NCI-H2107 (cell line): ENCODE measurements at regions not wholly inside any gene's neighbourhood (a gene's known extent, or its start where the extent isn't known, plus 50 kb on each side); places are given as distances from the start of the nearest gene placed in this dataset.

Experiments used
- DNase-seq: peaks from one replicate; lab custom pipeline; 2025; lab: John Stamatoyannopoulos, UW

DNA sequence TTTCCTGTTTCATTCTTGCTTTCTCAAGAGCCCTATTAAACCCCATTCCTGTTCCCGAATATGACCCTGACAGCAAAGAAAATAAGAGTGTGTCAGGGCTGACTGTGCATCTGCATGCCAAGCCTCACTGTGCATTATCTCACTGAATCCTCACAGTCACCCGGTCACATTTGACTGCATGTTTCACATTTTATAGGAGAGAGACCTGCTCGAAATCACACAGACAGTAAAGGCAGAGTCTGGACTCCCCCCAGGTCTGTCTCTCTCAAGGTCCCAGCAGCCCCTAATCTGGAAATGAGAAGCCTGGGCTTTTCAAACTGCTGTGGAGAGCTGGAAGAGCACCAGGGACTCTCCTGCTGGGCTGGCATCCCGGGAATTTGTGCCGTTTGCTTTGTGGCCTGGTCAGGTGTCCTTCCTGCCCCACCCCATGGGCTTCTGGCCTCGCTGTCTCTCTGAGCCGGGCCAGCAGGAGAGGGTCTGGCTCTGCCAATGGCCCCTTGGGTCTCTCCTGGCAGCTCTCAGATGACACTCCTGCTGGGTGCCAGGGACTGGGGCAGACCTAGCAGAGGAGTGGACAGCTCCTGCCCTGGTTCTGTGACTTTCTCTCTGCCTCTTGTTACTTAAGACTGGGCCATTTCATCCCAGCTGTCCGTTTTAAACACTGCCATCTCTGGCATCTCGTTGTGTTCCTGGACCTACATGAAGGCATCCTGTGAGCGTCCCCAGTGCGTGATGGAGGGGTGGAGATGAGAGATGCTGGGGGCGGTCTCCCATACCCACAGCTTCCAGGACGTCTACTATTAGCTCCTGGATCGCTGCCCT, 173.6 kb downstream of the ARHGAP12 start:
- no peak for DNase-seq

DNA sequence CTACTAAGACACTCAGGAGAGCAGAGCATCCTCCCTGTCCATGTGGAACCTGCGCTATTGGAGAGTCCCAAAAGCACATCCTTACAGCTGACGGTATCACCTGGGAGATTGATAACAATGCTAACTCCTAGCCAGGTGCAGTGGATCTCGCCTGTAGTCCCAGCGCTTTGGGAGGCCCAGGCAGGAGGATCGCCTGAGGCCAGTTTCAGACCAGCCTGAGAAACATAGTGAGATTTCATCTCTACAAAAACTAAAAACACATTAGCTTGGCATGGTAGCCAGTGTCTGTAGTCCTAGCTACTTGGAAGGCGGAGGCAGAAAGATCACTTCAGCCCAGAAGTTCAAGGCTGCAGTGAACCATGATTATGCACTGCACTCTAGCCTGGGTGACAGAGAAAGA, 174.9 kb downstream of the ARHGAP12 start:
- DNase-seq = no peak

DNA sequence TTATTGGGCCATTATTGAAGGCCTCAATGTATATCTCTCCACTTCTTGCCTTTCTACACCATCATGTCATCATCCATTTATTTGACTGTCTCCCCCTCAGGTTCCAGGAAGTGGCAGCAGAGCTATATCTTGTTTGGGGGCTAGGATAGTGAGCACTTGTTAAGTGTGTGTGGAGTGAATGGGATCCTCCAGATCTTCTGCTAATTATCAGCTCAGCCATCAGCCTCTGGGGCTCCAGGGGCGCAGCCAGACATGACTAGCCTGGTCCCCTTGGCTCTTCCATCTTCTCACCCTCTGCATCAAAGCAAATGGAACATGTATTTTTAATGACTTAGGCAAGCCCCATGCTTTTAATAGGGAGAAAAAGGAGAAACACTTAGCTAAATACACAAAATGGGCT, 176.5 kb downstream of the ARHGAP12 start:
- no peak for DNase-seq

DNA sequence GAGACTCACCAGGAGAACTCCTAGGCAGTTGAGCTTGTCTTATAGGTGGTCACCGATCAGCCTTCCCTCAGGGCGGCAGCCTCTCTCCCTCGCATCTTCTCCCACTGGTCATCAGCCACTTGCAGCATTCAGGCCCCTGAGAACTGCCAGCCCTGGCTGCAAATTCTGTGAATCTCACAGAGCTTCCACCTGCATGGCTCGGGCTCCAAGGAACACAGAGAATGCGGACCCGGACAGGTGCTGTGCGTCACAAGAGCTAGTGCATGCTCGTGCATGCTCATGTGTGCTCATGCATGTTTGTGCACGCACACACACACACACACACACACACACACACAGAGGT, 176.9 kb downstream of the ARHGAP12 start:
- no peak for DNase-seq

DNA sequence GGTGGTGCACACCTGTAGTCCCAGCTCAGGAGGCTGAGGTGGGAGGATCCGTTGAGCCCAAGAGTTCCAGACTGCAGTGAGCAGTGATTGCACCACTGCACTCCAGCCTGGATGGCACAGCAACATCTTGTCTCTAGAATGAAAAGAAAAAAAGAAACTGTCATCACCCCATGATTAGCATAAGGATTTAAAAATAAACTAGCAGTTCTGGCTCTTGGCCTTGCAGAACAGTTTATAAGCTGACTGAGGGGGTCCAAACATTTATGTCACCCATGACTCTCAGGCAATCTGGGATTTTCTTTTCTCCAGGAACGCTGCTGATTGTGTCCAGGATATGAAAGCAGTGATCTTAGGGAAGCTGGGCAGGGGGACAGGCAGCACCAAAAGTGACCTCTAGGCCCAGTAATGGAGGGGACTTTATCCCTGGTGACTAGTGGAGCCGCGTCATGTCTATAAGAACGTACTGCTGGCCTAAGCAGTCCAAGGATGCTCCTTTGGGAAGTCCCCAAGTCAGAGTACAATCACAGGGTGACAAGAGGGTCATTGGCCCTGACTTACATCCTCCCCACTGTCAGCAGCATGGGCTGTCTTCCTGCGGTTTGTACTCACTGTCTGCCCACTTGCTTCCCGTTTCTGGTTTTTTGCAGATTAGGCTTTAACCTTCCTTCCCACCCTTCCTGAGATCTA, 177.4 kb downstream of the ARHGAP12 start:
- no peak for DNase-seq

DNA sequence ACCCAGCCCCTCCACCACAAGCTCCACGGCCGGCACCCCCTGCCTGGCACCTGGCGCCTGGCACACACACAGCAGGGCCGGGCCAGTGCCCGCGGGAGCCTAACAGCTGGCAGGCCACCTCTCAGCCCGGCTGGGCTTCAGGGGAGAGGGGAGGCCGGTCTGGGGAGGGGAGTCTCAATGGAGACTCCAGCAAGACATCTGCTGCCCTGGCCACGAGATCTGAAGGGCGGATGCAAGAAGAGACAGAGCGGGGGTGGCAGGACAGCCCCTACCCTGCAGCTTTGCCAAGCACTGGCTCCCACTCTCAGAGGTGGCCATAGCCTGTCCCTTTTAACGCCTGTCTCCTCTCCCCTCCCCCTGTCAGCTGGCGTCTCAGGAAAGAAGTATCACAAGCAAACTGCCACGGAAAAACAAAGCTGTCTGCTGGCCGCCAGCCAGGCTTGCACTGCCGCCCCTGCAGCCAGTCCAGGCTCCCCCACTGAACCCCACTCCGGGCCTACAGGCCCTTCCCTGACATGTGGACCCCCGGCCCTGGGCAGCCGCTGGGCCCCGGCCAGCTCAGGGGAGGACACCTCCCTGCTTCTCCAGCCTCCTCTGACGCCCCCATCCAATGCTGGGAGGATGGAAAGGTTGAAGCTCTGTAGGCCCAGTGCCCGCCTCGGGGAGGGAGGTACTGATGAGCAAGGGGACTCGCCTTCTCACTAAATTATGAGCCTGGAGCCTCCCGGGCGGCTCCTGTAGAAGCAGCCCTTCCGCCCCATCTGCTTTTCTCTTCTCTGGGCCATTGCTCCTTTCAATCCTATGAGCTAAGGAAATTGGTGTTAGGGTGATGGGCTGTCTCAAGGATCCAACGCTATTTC, 178.4 kb downstream of the ARHGAP12 start:
- peak; percentile 4 for DNase-seq

DNA sequence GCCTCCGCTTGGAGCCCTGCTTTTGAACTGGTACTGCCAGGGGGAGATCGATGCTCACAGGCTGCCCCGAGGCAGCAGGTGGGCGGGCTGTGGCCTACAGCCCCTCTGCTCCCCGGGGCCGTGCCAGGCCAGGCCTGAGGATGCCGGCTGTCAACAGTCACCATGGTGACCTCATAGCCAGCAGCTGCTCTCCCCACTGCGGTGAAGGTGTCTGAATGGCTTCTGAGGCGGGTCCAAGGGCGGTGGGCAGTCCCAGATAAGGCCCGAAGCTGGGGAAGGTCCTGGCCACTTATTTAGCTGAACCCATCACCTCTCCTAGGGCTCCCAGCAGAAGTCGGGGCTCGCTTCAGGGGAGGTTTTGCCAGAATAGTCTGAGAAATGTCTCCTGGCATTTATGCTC, 179.3 kb downstream of the ARHGAP12 start:
- DNase-seq = no peak

DNA sequence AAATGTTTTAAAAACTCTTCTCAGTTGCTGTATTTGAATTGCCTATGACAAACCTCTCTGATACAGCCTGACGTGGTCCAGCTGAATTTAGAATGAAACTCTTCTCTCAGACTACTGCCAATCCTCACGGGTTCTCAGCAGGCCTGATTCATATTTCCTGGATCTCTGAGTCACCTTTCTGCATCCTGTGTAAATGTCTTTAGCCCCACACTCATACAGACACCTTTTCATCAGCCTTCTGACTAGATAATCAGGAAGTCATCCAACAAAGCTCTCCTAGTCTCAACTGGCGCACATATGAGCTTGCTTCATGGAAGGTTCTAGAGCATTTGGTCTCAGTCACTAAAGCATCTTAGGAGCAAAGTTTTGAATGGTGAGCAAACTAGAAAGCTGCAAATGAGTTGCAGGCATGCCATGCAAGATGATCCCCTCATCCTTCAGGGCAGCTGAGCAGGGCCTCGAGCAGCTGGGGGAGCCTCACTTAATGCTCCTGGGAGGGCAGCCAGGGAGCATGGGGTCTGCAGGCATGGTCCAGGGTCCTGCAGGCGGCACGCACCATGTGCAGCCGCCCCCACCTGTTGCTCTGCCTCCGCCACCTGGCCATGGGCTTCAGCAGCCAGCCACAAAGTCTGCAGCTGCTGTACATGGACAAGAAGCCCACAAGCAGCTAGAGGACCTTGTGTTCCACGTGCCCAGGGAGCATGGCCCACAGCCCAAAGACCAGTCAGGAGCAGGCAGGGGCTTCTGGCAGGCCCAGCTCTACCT, 182.8 kb downstream of the ARHGAP12 start:
- DNase-seq = no peak

DNA sequence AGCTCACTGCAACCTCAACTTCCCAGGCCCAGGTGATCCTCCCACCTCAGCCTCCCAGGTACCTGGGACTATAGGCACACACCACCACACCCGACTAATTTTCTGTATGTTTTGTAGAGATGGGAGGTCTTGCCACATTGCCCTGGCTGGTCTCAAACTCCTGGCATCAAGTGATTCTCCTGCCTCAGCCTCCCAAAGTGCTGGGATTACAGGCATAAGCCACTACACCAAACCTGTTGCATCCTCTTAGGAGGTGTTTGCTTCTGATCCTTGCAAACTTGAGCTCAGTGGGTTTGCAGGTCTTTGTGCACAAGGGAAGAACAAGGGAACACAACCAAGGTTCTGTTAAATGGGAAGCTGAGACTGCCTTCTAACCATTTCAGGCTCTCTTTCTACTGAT, 184.6 kb downstream of the ARHGAP12 start:
- no peak for DNase-seq

DNA sequence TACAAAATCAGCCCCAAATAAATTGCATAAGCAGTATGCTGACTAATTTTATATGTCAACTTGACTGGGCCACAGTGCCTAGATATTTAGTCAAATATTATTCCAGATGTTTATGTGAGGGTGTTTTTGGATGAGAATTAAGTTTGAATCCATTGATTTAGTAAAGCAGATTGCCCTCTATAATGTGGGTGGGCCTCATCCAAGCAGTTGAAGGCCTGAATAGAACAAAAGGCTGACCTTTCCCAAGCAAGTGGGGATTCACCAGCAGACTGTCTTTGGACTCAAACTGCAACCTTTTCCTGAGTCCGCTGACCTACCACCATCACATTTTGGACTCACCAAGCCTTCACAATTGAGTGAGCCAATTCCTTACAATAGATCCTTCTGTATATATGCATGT, 186.4 kb downstream of the ARHGAP12 start:
- no peak for DNase-seq

DNA sequence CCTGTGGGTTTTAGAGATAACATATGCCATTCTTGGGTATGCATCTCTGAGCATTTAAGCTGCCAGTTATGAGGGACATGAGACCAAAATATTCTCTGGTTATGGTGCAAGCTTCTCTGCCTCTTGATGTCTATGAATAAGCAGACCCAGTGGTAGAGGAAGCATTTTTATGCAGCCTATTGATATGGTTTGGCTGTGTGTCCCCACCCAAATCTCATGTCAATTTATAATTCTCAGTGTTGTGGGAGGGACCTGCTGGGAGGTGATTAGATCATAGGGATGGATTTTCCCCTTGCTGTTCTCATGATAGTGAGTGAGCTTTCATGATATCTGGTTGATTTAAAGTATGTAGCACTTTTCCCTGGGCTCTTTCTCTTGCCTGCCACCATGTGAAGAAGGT, 187.2 kb downstream of the ARHGAP12 start:
- no peak for DNase-seq

DNA sequence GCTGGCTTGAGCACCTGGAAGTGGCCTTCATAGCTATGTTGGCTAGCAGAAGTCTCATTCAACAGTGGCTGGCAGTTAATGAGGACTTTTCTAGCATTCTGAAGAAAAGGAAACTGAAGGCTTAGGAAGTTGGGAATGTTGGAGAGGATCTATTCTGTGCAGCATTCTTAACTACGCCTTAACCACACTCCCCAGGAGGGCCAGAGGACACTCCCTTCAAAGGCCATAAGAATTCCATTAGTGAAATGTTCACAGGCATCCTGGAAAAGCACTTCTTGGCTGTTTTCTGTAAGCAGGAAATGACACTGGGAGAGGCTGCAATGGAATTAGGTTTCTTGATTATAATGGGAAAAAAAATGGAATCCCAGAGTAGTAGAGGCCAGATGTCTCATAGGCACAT, 188.9 kb downstream of the ARHGAP12 start:
- DNase-seq = no peak

DNA sequence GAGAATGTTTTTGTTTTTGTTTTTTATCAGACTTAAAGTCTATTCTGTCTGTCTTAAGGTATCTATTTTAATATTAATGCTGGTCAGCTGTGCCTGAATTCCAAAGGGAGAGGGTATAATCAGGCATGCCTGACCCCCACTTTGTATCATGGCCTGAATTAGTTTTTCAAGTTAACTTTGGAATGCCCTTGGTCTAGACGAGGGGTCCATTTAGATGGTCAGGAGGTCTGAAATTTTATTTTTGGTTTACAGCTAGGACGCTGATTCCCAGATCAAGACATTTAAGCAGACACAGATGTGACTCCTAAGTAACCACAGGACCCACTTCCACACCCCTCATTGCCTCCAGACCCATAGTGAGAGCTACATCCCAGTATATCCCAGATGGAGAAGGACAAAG, 189.5 kb downstream of the ARHGAP12 start:
- DNase-seq = no peak

DNA sequence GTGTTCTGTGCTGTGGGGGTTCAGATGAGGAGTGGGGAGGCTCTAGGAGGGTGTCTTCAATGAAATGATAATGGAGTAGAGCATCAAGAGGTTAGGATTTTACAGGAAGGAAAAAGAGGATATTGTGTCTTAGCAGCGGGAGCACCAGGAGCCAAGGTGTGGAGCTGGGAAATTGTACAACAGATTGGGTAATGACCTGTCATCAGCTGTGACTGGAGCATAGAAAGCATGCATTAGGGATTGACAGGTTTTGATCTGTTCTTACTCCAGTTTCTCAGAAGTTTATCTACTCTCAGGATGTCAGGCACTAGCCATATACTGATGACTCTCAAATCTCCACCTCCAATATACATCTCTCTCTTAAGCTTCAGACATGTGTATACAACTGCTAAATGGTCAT, 196.9 kb downstream of the ARHGAP12 start:
- DNase-seq = no peak

DNA sequence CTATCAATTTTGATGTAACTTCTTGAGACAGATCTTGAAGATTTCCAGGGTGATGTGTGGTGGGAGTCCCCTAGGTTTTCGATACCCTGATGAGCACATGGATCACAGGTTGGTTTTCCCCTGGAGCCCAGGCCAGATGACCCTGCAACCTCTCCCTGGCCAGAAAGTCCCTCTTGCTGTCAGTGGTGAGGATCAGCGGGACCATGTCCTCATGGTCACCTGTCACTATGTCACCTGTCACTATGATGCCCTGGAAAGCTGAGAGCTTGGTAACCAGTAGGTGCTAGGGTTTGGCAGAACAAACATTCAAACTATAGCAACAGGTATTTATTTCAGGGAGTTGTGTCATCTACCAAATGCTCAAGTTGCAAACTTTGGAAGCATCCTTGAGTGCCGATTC, 197.9 kb downstream of the ARHGAP12 start:
- DNase-seq = no peak

DNA sequence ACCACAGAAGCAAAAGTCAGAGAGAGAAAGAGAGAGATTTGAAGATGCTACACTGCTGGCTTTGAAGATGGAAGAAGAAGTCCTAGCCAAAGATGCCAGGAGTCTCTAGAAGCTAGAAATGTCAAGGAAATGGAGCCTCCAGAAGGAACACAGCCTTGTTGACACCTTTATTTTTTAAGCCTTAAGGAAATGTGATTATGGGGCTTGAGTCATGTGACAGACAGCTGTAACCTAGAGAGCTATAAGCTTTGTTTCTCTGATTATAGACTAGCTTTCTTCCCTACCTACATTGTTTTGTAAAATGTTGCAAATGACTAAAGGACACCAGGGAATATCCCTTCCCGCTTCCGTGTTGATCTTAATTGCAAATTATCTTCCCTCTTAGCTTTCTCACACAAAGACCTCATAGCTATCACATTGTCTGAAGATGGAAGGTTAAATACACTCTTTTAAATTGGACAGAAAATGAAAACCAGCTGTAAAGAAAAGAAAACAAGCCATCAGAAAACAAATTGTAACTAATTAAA, 199.9 kb downstream of the ARHGAP12 start:
- no peak for DNase-seq

DNA sequence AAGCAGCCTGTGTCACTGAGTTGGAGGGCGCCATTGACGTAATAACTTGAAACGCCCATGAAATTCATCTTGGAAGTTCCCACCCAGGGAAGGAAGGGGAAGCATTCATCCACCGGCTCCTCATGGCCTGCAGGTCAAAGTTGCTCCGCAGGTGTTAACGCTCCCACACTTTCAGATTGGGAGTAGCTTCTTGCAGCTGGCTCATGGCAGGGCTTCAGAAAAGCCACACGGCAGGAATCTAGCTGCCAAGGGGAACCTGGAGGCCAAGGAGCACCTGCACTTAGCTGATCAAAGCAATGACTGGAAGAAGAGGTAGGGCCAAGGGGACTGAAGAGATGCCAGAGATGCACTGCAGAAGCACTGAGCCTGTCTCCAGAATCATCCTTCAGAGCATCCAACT, 203.2 kb downstream of the ARHGAP12 start:
- DNase-seq = no peak

DNA sequence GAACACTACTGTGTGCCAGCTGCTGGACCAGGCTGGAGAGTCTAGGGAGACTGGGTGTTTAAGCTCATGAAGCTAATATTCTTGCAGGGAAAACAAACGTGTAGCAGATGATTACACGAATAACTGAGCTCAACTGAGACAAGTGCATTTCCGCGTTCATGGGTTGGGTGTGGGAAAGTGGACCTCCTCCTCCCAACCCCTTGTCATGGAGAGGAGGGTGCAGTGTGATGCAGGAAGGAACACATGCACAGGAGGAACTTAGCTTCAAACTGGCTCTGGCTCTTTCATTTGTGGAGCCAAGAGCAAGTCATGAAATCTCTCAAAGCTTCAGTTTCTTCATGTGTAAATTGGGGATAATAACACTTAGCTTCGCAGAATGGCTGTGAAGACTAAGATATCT, 204.3 kb downstream of the ARHGAP12 start:
- no peak for DNase-seq

DNA sequence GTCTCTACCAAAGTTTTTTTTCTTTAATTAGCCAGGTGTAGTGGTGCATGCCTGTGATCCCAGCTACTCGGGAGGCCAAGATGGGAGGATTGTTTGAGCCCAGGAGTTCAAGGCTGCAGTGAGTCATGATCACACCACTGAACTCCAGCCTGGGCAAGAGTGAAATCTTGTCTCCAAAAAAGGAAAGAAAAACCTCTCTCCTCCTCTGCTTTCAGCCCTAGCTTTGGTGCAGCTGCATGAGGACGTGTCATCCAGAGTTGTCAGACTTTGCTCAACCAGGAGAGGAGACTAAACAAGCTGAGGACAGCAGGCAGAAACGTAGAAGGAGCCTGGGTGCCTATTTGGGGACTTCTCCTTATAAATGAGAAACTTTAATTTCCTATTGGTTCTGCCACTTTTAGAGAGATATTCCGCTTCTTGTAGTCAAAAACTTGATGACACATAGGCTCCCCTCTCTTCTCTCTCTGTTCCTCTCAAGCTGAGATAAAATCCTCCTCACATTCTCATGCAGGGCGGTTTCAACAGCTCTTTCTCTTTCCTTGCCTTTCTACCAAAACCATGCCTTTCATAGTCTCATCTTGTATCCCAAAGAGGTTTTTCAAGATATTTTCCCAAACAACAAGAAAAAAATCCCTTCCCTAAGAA, 205.4 kb downstream of the ARHGAP12 start:
- DNase-seq = no peak

DNA sequence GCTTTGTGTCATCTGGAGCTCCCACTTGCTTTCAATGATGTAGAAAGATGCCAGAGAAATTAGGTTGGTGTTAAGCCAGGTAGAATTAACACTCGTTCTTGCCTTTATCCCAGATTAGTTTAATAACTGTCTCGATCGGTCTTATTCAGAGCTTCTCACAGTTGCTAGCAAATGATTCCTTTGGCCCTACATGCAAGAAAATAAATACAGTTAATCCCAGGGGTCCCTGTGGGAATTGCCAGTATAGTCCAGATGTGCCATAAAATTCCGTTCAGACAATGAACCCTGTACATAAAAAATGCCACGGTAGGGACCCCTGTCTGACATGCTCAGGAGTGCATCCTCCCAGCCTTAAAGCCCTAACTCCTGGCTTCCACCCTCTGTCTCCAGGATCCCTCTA, 207.5 kb downstream of the ARHGAP12 start:
- DNase-seq = no peak

DNA sequence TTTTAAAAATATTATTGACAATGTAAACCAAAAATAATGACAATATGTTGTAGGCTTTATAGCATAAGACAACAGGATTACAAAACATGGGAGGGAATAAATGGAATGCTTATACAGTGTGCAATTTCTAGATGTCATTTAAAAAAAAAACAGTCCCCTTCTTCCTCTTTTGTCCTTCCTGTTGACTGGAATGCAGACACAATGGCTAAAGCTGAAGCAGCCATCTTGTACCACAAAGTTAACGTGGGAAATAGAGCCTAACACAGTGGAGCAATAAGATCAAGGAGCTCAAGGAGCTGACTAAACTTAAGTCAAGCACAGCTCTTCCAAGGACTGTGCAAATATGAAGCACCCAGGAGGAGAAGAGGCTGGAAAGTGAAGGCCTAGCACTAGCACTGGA, 208.1 kb downstream of the ARHGAP12 start:
- DNase-seq = no peak
